Smooth muscle cell (in vitro differentiated cells): ENCODE measurements at regions not wholly inside any gene's neighbourhood (a gene's known extent, or its start where the extent isn't known, plus 50 kb on each side); places are given as distances from the start of the nearest gene placed in this dataset.
A peak's percentile ranks its signal among the peaks of the same experiment; 100 is the strongest.

Experiments used
- DNase-seq: peaks from one replicate; lab custom pipeline; 2025; ENCODE audit not compliant: unreplicated experiment; lab: John Stamatoyannopoulos, UW
- H2AFZ ChIP-seq: fragments of 200-600 bp; sonication (generic); 2 replicates; pipeline ENCODE4 v1.6.0; 2016; ENCODE audit warnings: antibody characterized with exemption, low read depth, mild to moderate bottlenecking
- H3F3A ChIP-seq: fragments of 200-600 bp; sonication (generic); 2 replicates; pipeline ENCODE4 v1.6.0; 2017; ENCODE audit warnings: antibody characterized with exemption, low read depth
- H3K27ac ChIP-seq: fragments of 200-600 bp; sonication (generic); 2 replicates; pipeline ENCODE4 v1.5.1; 2016; ENCODE audit warnings: low read depth, mild to moderate bottlenecking
- H3K27me3 ChIP-seq: fragments of 200-600 bp; sonication (generic); 2 replicates; pipeline ENCODE4 v1.6.1; 2016; ENCODE audit warnings: low read depth, mild to moderate bottlenecking
- H3K36me3 ChIP-seq: fragments of 200-600 bp; sonication (generic); 2 replicates; pipeline ENCODE4 v1.5.1; 2016; ENCODE audit warnings: low read depth
- H3K4me1 ChIP-seq: fragments of 200-600 bp; sonication (generic); 2 replicates; pipeline ENCODE4 v1.5.1; 2016; ENCODE audit warnings: low read depth
- H3K4me2 ChIP-seq: fragments of 200-600 bp; sonication (generic); 2 replicates; pipeline ENCODE4 v1.6.0; 2016; ENCODE audit warnings: mild to moderate bottlenecking
- H3K4me3 ChIP-seq: fragments of 200-600 bp; sonication (generic); 2 replicates; pipeline ENCODE4 v1.5.1; 2016; ENCODE audit warnings: mild to moderate bottlenecking
- H3K79me2 ChIP-seq: fragments of 200-600 bp; sonication (generic); 2 replicates; pipeline ENCODE4 v1.6.0; 2016; ENCODE audit warnings: low read depth, mild to moderate bottlenecking
- H3K9ac ChIP-seq: fragments of 200-600 bp; sonication (generic); 2 replicates; pipeline ENCODE4 v1.6.0; 2016; ENCODE audit warnings: low read depth
- H3K9me3 ChIP-seq: fragments of 200-600 bp; sonication (generic); replicated peaks from 2 replicates; pipeline ENCODE4 v1.5.1; 2016; ENCODE audit warnings: low read depth
- H4K20me1 ChIP-seq: fragments of 200-600 bp; sonication (generic); 2 replicates; pipeline ENCODE4 v1.6.0; 2016; ENCODE audit warnings: low read depth
- WGBS: methylation state at CpG from one replicate; pipeline ENCODE4 v1.1.7; 2016; ENCODE audit warnings: low lambda C conversion rate; 5-methylcytosine and 5-hydroxymethylcytosine counted together
- TF ChIP-seq, protein P1 (sequence below): fragments of 200-600 bp; sonication (generic); IDR thresholded peaks from 2 replicates; pipeline ENCODE4 v1.5.1; 2017; ENCODE audit warnings: borderline replicate concordance, mild to moderate bottlenecking, antibody characterized with exemption; ENCODE audit not compliant: insufficient read depth, poor library complexity, severe bottlenecking

DNA sequence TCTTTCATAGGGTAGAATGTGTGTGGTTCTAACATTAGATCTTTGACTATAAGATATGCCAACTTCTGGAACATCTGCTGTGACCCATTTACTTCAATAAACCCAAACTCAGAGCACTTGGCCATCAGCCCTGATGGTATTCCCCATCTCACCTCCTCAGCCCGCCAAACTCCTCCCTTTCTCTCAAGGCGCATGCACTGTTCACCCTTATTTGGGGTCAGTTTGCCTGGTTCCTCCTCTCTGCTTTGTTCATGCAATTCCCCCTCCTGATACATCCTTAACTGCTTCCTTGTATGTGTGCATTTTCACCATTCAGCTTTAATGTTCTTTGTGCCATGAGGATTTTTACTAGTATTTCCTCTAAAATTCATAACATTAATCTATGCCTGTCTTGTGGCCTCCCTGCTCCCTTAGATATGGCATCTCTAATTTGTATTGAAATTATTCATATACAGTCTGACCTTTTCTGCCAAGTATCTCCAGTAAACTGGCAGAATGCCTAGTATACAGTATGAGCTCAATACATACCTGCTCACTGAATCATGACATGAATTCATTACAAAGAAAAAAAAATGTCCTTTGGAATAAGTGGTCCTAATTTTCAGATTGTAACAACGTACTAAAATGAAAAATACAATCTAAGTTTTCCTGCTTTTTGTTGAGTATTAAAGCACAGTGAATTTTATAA, 336.8 kb upstream of the IGFBP3 start:
- Histone ChIP-seq H3F3A (no peaks in the 10 kb centered on the region), H3K79me2 (no peaks in the 10 kb centered on the region), H3K4me1 (no peaks in the 10 kb centered on the region), H4K20me1 (no peaks in the 10 kb centered on the region), H3K36me3 (no peaks in the 10 kb centered on the region), H3K4me2 (peak overlapping the region; percentile 25), H3K9ac (no peak overlapping the region), H3K9me3 (peaks cover 8% of the 10 kb centered on the region), H3K27me3 (no peaks in the 10 kb centered on the region), H3K4me3 (no peak overlapping the region), H3K27ac (peak overlapping the region; percentile 60), H2AFZ (no peak overlapping the region)
- DNase-seq, result no peak
- TF ChIP-seq, protein P1, sequence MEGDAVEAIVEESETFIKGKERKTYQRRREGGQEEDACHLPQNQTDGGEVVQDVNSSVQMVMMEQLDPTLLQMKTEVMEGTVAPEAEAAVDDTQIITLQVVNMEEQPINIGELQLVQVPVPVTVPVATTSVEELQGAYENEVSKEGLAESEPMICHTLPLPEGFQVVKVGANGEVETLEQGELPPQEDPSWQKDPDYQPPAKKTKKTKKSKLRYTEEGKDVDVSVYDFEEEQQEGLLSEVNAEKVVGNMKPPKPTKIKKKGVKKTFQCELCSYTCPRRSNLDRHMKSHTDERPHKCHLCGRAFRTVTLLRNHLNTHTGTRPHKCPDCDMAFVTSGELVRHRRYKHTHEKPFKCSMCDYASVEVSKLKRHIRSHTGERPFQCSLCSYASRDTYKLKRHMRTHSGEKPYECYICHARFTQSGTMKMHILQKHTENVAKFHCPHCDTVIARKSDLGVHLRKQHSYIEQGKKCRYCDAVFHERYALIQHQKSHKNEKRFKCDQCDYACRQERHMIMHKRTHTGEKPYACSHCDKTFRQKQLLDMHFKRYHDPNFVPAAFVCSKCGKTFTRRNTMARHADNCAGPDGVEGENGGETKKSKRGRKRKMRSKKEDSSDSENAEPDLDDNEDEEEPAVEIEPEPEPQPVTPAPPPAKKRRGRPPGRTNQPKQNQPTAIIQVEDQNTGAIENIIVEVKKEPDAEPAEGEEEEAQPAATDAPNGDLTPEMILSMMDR, result no peak
- 86% methylated on average over 3 of the region's 3 CpGs for WGBS

DNA sequence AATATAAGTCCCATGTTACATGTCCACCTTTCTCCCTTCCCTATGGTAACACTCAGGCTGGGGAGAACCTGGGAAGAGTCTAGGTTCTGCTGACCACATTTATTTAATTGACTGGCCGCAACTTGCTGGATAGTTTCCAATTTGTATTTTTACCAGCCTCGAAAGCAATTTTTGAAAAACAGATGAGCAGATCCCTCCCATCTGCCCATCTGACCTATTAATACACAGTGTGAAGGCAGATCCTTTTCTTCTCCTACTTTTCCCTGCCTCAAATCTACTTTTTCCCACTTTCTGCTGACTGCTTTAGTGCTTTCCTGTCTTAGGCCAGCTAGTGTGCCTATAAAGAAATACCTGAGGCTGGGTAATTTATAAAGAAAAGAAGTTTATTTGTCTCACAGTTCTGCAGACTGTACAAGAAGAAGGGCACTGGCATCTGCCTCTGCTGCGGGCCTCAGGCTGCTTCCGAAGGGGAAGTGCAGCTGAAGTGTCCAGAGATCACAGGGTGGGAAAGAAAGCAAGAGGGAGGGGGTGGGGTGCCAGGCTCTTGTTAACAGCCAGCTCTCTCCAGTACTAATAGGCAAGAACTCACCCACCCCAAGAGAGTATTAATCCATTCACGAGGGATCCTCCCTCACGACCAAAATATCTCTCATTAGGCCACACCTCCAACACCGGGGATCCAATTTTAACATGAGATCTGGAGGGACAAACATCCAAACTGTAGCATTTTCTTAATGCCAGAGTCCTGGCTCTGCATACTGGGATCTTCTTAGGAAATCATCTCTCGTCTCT, 336.0 kb upstream of the IGFBP3 start:
- TF ChIP-seq, protein P1, result no peak
- Histone ChIP-seq H3K4me1 (no peaks in the 10 kb centered on the region), H3K27me3 (no peaks in the 10 kb centered on the region), H3K27ac (peak overlapping the region; percentile 60), H3K79me2 (no peaks in the 10 kb centered on the region), H3K9me3 (peaks cover 4% of the 10 kb centered on the region), H2AFZ (peak overlapping the region; percentile 2), H3K9ac (no peak overlapping the region), H3K4me3 (no peak overlapping the region), H3F3A (no peaks in the 10 kb centered on the region), H3K4me2 (no peak overlapping the region), H4K20me1 (no peaks in the 10 kb centered on the region), H3K36me3 (no peaks in the 10 kb centered on the region)
- DNase-seq, result no peak
- WGBS, result 85% methylated on average over 8 of the region's 8 CpGs

DNA sequence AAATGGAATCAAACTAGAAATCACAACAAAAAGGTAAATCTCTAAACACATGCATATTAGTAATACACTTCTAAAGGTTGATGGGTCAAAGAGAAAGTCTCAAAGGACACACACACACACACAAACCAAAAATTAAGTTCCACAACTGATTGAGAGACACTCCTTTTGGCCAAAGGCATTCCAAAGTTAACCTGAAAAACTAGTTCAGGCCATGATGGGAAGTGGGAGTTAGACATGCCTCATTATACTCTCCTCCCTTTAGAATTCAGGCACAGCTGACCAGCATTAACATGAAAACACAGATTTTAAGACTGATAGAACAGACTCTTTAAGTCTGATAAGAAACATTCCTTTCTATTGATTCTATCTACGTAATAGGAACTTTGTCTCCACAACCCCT, 332.4 kb upstream of the IGFBP3 start:
- 81% methylated on average over 1 of the region's 1 CpG for WGBS
- Histone ChIP-seq H3K4me2 (no peak overlapping the region), H4K20me1 (no peaks in the 10 kb centered on the region), H3K27me3 (no peaks in the 10 kb centered on the region), H3K36me3 (no peaks in the 10 kb centered on the region), H3F3A (no peaks in the 10 kb centered on the region), H3K9me3 (no peaks in the 10 kb centered on the region), H3K27ac (peak overlapping the region; percentile 8), H3K9ac (no peak overlapping the region), H2AFZ (no peak overlapping the region), H3K4me1 (no peaks in the 10 kb centered on the region), H3K79me2 (no peaks in the 10 kb centered on the region), H3K4me3 (no peak overlapping the region)
- DNase-seq, result no peak
- TF ChIP-seq, protein P1, result no peak

DNA sequence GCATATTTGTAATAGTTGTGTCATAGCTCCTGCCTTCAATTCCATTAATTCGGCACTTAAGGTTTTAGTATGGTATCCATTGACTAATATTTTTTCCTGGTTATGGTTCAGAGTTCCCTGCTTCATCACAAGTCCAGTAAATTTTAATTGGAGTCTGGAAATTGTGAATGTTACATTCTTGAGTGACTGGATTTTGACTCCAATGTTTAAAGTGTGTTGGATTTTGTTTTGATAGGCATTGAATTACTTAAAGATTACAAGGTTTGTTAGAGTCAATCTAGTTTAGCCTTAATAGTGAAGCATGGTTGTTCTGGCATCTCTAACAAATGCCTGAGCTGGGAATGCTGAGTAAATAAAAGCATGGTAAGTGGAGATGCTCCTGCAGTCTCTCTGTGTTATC, 326.6 kb upstream of the IGFBP3 start:
- peak overlapping the region; percentile 38 for H2AFZ ChIP-seq
- no peak for DNase-seq
- no peak overlapping the region for H3K9ac ChIP-seq
- no peak overlapping the region for H3K27ac ChIP-seq
- H3K36me3 ChIP-seq, result no peaks in the 10 kb centered on the region
- no peaks in the 10 kb centered on the region for H4K20me1 ChIP-seq
- no peaks in the 10 kb centered on the region for H3K9me3 ChIP-seq
- no peaks in the 10 kb centered on the region for H3K27me3 ChIP-seq
- no peaks in the 10 kb centered on the region for H3K79me2 ChIP-seq
- H3K4me1 ChIP-seq, result no peaks in the 10 kb centered on the region
- H3K4me2 ChIP-seq, result no peak overlapping the region
- TF ChIP-seq, protein P1, result no peak
- 79% methylated on average over 1 of the region's 1 CpG for WGBS
- H3K4me3 ChIP-seq, result no peak overlapping the region
- H3F3A ChIP-seq, result no peaks in the 10 kb centered on the region
